ENCODE measurements at regions not wholly inside any gene's neighbourhood (a gene's known extent, or its start where the extent isn't known, plus 50 kb on each side); places are given as distances from the start of the nearest gene placed in this dataset.

DNA sequence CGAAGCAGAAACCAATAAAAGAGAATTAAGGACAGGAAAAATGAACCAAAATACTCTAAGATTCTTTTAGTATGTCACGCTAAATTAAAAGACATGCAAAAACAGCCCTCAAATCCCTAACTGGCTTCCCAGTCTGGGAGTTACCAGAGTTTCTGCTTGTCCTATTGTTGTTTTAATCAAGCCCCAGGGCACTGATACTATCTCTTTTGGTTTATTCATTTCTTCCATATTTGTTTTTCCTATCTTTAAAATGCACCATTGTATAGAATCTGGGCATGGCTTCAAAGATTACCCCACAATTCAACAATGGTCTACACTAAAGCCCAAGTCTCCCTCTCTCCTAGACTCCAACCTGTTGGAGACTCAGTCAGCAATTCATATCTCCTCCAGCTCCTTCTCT is 169.1 kb downstream of the MYLK4 start:
- Histone ChIP-seq H3K9me3 (no peaks in the 10 kb centered on the region), H3K27ac (no peak overlapping the region)
- TF ChIP-seq, protein P1, sequence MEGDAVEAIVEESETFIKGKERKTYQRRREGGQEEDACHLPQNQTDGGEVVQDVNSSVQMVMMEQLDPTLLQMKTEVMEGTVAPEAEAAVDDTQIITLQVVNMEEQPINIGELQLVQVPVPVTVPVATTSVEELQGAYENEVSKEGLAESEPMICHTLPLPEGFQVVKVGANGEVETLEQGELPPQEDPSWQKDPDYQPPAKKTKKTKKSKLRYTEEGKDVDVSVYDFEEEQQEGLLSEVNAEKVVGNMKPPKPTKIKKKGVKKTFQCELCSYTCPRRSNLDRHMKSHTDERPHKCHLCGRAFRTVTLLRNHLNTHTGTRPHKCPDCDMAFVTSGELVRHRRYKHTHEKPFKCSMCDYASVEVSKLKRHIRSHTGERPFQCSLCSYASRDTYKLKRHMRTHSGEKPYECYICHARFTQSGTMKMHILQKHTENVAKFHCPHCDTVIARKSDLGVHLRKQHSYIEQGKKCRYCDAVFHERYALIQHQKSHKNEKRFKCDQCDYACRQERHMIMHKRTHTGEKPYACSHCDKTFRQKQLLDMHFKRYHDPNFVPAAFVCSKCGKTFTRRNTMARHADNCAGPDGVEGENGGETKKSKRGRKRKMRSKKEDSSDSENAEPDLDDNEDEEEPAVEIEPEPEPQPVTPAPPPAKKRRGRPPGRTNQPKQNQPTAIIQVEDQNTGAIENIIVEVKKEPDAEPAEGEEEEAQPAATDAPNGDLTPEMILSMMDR (IDR thresholded peaks at IDR 0.05) = no peak

DNA sequence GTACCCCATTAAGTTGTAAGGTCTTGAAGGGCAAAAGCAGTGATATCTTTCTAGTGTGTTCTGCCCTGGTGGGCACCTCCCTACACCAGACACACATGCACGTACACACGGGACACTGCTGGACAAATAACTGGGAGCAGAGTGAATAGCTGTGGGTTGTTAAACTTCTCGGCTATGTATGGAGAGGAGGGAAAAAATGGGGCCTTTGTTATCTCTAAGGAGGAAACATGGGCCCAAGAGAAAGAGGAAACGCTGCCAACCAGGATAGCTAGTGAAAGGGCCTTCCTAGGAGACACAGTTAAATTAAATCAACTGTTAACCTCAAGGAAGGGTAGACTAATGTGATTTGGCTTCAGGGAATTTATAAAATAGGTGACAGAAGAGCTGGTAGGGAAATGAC is 169.7 kb downstream of the MYLK4 start:
- TF ChIP-seq, protein P1 (IDR thresholded peaks at IDR 0.05) = no peak
- H3K27ac ChIP-seq = no peak overlapping the region
- no peaks in the 10 kb centered on the region for H3K36me3 ChIP-seq

More for the DNA sequence above, 169.1 kb downstream of the MYLK4 start:
- H3K4me1 ChIP-seq (ENCODE audit: control insufficient read depth in 1 of 2, insufficient read depth in 1 of 2, low read depth in 1 of 2, low read length in 1 of 2) = no peaks in the 10 kb centered on the region
- no peaks in the 10 kb centered on the region for H3K27me3 ChIP-seq
- no peaks in the 10 kb centered on the region for H3K36me3 ChIP-seq
- H3K4me3 ChIP-seq (ENCODE audit: low read depth in 1 of 2, low read length in 1 of 2) = no peak overlapping the region

DNA sequence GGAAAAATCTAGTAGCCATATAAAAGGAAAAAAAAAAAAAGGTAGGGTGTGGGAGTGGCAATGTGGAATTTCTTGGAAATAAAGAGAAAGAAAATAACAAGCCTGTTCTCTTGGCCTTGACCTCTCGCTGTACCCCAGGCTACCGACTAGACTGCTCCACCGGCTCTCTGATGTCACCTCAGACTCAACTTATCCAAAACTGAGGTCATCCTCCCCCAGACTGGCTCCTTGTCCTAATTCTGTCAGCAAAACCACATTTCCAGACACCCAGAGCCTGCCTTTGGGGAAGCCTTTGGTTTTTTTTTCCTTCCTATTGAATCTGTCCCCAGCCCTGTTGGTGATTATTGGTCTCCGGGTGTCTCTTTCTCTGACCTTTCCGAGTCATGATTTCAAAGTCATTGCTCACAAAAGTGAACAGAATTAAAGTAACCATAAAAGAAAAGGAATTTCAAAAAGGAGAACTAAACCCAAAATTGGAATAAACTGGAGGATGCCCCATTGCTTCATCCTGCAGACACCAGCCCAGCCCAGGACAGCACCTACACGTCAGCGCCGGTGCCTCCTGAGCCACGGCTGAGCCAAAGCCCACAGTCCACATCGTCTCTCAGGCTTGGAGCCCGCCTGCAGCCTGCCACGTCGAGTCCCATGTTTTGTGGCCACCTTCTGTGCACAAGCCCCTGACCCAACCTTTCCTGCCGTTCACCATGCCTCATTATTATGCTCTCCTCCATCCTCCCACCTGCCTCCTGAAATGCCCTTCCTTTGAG is 170.7 kb downstream of the MYLK4 start:
- no peaks in the 10 kb centered on the region for H3K36me3 ChIP-seq
- no peaks in the 10 kb centered on the region for H3K27me3 ChIP-seq
- no peak overlapping the region for H3K4me3 ChIP-seq (ENCODE audit: low read depth in 1 of 2, low read length in 1 of 2)
- TF ChIP-seq, protein P1 (IDR thresholded peaks at IDR 0.05) = no peak
- no peaks in the 10 kb centered on the region for H3K4me1 ChIP-seq (ENCODE audit: control insufficient read depth in 1 of 2, insufficient read depth in 1 of 2, low read depth in 1 of 2, low read length in 1 of 2)
- no peaks in the 10 kb centered on the region for H3K9me3 ChIP-seq
- H3K27ac ChIP-seq = no peak overlapping the region

More for the DNA sequence above, 169.7 kb downstream of the MYLK4 start:
- Histone ChIP-seq H3K9me3 (no peaks in the 10 kb centered on the region), H3K4me1 (ENCODE audit: control insufficient read depth in 1 of 2, insufficient read depth in 1 of 2, low read depth in 1 of 2, low read length in 1 of 2) (no peaks in the 10 kb centered on the region), H3K4me3 (ENCODE audit: low read depth in 1 of 2, low read length in 1 of 2) (no peak overlapping the region), H3K27me3 (no peaks in the 10 kb centered on the region)

DNA sequence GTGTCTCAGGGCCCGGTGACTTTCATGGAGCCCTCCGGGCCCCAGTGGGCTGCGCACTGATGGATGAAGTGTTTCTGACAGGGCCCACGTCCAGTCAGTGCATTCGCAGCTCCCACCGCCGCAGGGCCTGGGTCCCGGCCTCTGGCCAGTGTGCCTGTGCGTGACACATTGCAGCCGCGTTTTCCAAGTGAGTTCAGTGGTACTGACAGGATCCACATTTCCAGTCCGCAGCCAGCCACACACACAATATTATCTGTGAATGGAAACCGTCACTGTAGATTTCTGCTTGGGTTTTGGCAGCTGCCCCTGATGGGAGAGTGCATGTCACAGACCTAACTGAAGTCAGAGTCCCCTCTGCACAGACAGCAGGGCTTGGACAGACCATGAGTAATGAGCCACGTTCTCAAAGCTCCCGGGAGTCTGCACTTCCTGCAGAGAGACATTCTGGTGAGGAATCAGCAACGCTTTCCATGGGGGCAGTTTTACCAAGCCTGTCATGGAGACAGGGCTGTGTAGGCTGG is 171.4 kb downstream of the MYLK4 start:
- Histone ChIP-seq H3K27ac (no peak overlapping the region), H3K9me3 (no peaks in the 10 kb centered on the region), H3K27me3 (no peaks in the 10 kb centered on the region), H3K36me3 (no peaks in the 10 kb centered on the region), H3K4me1 (ENCODE audit: control insufficient read depth in 1 of 2, insufficient read depth in 1 of 2, low read depth in 1 of 2, low read length in 1 of 2) (no peaks in the 10 kb centered on the region), H3K4me3 (ENCODE audit: low read depth in 1 of 2, low read length in 1 of 2) (no peak overlapping the region)
- TF ChIP-seq, protein P1 (IDR thresholded peaks at IDR 0.05) = no peak

DNA sequence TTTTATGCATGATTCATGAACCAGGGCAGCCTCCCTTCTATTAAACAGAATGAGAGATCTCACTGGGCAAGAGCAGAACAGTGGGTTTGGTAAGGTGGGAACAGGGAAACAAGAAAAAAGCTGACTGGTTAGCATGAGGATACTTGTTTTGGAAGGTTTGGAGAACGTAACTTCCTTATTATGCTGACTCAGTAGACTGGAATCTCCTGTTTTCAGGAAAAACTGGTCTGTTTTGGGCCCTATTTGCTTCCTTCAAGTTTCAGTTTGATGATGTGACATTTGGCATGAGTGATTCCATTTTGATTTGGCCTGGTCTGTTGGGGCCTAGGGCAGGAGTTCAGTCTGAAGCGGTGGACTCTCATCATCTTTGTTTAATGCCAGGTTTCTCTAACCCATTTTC is 172.0 kb downstream of the MYLK4 start:
- Histone ChIP-seq H3K27me3 (no peaks in the 10 kb centered on the region), H3K36me3 (no peaks in the 10 kb centered on the region), H3K27ac (no peak overlapping the region), H3K9me3 (no peaks in the 10 kb centered on the region), H3K4me1 (ENCODE audit: control insufficient read depth in 1 of 2, insufficient read depth in 1 of 2, low read depth in 1 of 2, low read length in 1 of 2) (no peaks in the 10 kb centered on the region), H3K4me3 (ENCODE audit: low read depth in 1 of 2, low read length in 1 of 2) (no peak overlapping the region)
- TF ChIP-seq, protein P1 (IDR thresholded peaks at IDR 0.05) = no peak

Data from neutrophil (primary cell).